Glutamatergic neuron (in vitro differentiated cells): ENCODE measurements at regions not wholly inside any gene's neighbourhood (a gene's known extent, or its start where the extent isn't known, plus 50 kb on each side); places are given as distances from the start of the nearest gene placed in this dataset.

Source experiments
- DNase-seq: peaks from one replicate; pipeline ENCODE4 v3.0.0; 2022
- H3K27ac Mint-ChIP-seq: one replicate; pipeline ENCODE4 v1.8.0; 2020; ENCODE audit warnings: mild to moderate bottlenecking, mixed read lengths, inconsistent platforms; ENCODE audit not compliant: unreplicated experiment
- H3K27me3 Mint-ChIP-seq: one replicate; pipeline ENCODE4 v1.8.0; 2020; ENCODE audit warnings: mild to moderate bottlenecking, moderate library complexity, mixed read lengths, inconsistent platforms; ENCODE audit not compliant: unreplicated experiment
- H3K36me3 Mint-ChIP-seq: one replicate; pipeline ENCODE4 v1.8.0; 2020; ENCODE audit warnings: mild to moderate bottlenecking, mixed read lengths, inconsistent platforms; ENCODE audit not compliant: unreplicated experiment
- H3K4me1 Mint-ChIP-seq: one replicate; pipeline ENCODE4 v1.8.0; 2020; ENCODE audit warnings: mild to moderate bottlenecking, low read depth, mixed read lengths, inconsistent platforms; ENCODE audit not compliant: unreplicated experiment
- H3K4me3 Mint-ChIP-seq: one replicate; pipeline ENCODE4 v1.8.0; 2020; ENCODE audit warnings: mild to moderate bottlenecking, mixed read lengths, inconsistent platforms; ENCODE audit not compliant: unreplicated experiment
- H3K9me3 Mint-ChIP-seq: one replicate; pipeline ENCODE4 v1.8.0; 2020; ENCODE audit warnings: mild to moderate bottlenecking, moderate library complexity, mixed read lengths, inconsistent platforms; ENCODE audit not compliant: unreplicated experiment
- CTCF ChIP-seq: fragments of 200-600 bp; sonication (generic); IDR thresholded peaks from one replicate; pipeline ENCODE4 v1.5.0; 2021; ENCODE audit not compliant: partially characterized antibody, unreplicated experiment

GRCh38 chr11:134719397-134719796 lies 307.4 kb upstream of the B3GAT1 start:
- Mint-ChIP-seq H3K9me3 (peaks cover 1% of the 10 kb centered on the region), H3K27ac (no peak overlapping the region), H3K36me3 (no peaks in the 10 kb centered on the region), H3K4me1 (peaks cover 24% of the 10 kb centered on the region), H3K4me3 (no peak overlapping the region), H3K27me3 (peaks cover 2% of the 10 kb centered on the region)
- no peak for TF ChIP-seq CTCF
- DNase-seq = no peak

GRCh38 chr11:134716582-134716981 lies 304.5 kb upstream of the B3GAT1 start:
- H3K27ac Mint-ChIP-seq = no peak overlapping the region
- no peak for DNase-seq
- no peak for TF ChIP-seq CTCF
- H3K9me3 Mint-ChIP-seq = peaks cover 1% of the 10 kb centered on the region
- H3K27me3 Mint-ChIP-seq = peaks cover 2% of the 10 kb centered on the region
- peaks cover 27% of the 10 kb centered on the region for H3K4me1 Mint-ChIP-seq
- no peaks in the 10 kb centered on the region for H3K36me3 Mint-ChIP-seq
- H3K4me3 Mint-ChIP-seq = no peak overlapping the region

- Mint-ChIP-seq H3K27me3 (peaks cover 2% of the 10 kb centered on the region), H3K4me1 (peaks cover 27% of the 10 kb centered on the region), H3K9me3 (peaks cover 1% of the 10 kb centered on the region), H3K4me3 (no peak overlapping the region), H3K27ac (no peak overlapping the region), H3K36me3 (no peaks in the 10 kb centered on the region)
- no peak for TF ChIP-seq CTCF
- no peak for DNase-seq
Observed at GRCh38 chr11:134714021-134714656, 302.1 kb upstream of the B3GAT1 start.

- TF ChIP-seq CTCF = no peak
- no peaks in the 10 kb centered on the region for H3K36me3 Mint-ChIP-seq
Observed at GRCh38 chr11:134712228-134713145, 300.4 kb upstream of the B3GAT1 start.

GRCh38 chr11:134711588-134711987 lies 299.5 kb upstream of the B3GAT1 start:
- no peak for TF ChIP-seq CTCF
- no peak overlapping the region for H3K4me3 Mint-ChIP-seq
- no peaks in the 10 kb centered on the region for H3K36me3 Mint-ChIP-seq
- H3K27ac Mint-ChIP-seq = no peak overlapping the region
- peaks cover 1% of the 10 kb centered on the region for H3K9me3 Mint-ChIP-seq
- DNase-seq = no peak
- H3K27me3 Mint-ChIP-seq = no peaks in the 10 kb centered on the region
- H3K4me1 Mint-ChIP-seq = peaks cover 22% of the 10 kb centered on the region

More at GRCh38 chr11:134712228-134713145, 300.4 kb upstream of the B3GAT1 start:
- Mint-ChIP-seq H3K27me3 (peaks cover 2% of the 10 kb centered on the region), H3K4me1 (peaks cover 27% of the 10 kb centered on the region), H3K4me3 (no peak overlapping the region), H3K27ac (no peak overlapping the region), H3K9me3 (peaks cover 1% of the 10 kb centered on the region)
- no peak for DNase-seq
